Activated CD4-positive, alpha-beta T cell treated with anti-CD3 and anti-CD28 coated beads, Interleukin-10, Interleukin-2, amounts not matched to agents 100 ng/mL and 50 ng/mL, durations not matched to agents 16 hours and 8 hours (primary cell): ENCODE measurements at regions not wholly inside any gene's neighbourhood (a gene's known extent, or its start where the extent isn't known, plus 50 kb on each side); places are given as distances from the start of the nearest gene placed in this dataset.

Source experiments
- DNase-seq: peaks from one replicate; pipeline ENCODE4 v3.0.0-alpha.2; 2020

GRCh38 chr15:46120713-46121112 lies 485.9 kb downstream of the SQOR start:
- no peak for DNase-seq

GRCh38 chr15:46121441-46121840 lies 486.6 kb downstream of the SQOR start:
- DNase-seq = no peak

DNA sequence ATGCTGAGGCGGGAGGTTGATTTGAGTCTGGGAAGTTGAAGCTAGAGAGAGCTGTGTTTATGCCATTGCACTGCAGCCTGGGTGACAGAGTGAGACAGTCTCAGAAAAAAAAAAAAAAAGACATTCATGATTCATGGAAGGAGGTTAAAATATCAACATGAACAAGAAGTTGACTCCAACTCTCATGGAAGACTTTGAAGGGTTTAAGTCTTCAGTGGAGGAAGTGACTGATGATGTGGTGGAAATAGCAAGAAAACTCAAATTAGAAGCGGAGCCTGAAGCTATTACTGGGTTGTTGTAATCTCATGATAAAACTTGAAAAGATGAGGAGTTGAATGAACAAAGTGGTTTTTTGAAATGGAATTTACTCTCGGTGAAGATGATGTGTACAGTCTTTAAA lies 491.8 kb downstream of the SQOR start:
- no peak for DNase-seq

DNA sequence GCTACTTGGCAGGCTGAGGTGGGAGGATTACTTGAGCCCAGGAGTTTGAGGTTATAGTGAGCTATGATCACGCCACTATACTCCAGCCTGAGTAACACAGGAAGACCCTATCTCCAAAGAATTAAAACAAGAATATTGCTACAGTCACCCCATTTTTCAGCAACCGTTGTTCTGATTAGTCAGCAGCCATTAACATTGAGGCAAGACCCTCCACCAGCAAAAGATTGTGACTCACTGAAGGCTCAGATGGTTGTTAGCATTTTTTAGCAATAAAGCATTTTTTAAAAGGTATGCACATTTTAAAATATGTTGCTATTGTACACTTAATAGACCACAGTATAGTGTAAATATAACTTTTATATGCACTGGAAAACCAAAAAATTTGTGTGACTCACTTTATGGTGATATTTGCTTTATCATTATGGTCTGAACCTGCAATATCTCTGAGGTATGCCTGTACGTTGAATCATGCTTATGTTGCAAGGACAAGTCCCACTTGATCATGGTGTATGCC lies 492.6 kb downstream of the SQOR start:
- DNase-seq = no peak

DNA sequence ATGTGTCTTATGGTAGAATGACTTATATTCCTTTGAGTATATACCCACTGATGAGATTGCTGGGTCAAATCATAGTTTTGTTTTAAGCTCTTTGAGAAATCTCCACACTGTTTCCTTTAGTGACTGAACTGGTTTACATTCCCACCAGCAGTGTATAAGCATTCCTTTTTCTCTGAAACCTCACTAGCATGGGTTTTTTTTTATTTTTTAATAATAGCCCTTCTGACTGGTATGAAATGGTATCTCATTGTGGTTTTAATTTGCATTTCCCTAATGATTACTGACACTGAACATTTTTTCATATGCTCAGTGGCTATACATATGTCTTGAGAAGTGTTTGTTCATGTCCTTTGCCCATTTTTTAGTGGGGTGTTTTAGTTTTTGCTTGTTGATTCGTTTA lies 494.3 kb downstream of the SQOR start:
- DNase-seq = no peak

GRCh38 chr15:46131876-46132275 lies 497.0 kb downstream of the SQOR start:
- DNase-seq = no peak

DNA sequence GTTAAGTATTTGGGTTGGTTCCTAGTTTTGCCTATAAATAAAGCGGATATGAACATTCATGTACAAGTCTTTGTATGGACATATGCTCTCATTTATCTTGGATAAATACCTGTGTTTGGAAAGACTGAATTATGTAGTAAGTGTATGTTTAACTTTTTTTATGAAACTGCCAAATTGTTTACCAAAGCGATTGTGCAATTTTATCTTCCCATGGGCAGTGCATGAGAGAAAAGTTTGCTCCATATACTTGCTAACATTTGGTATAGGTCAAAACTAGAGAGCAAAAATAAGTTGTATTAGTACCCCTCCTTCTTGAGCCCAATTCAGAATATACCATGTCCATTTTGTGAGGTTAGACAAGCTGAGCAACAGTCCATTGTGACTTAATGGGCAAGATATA lies 502.6 kb downstream of the SQOR start:
- DNase-seq = no peak

GRCh38 chr15:46146002-46146401 lies 511.2 kb downstream of the SQOR start:
- no peak for DNase-seq

GRCh38 chr15:46146915-46147314 lies 512.1 kb downstream of the SQOR start:
- DNase-seq = no peak

- DNase-seq = no peak
These were observed 517.0 kb downstream of the SQOR start for GRCh38 chr15:46151786-46152185.

DNA sequence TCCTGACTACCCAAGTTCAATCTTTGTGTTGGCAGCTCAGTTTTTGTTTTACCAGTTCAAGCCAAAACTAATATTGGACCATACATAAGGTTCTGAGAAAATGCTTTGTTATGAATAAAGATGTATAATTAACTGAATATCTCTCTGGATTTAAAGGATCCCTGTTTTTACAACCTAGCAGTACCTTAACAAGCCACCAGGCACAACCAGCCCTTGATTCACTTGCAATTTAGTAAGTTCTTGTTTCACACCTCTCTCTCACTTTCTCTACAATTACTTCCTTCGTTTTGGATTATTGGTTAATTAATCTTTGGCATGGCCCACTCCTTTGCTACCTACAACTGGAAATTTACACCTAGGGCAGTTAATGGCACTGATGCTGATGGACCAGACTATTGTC lies 531.9 kb downstream of the SQOR start:
- DNase-seq = no peak

GRCh38 chr15:46170326-46170725 lies 535.5 kb downstream of the SQOR start:
- no peak for DNase-seq

- DNase-seq = no peak
These were observed 539.3 kb downstream of the SQOR start for GRCh38 chr15:46174122-46174521.

GRCh38 chr15:46177219-46177618 lies 542.4 kb downstream of the SQOR start:
- no peak for DNase-seq

- DNase-seq = no peak
These were observed 543.3 kb downstream of the SQOR start for GRCh38 chr15:46178138-46178537.

DNA sequence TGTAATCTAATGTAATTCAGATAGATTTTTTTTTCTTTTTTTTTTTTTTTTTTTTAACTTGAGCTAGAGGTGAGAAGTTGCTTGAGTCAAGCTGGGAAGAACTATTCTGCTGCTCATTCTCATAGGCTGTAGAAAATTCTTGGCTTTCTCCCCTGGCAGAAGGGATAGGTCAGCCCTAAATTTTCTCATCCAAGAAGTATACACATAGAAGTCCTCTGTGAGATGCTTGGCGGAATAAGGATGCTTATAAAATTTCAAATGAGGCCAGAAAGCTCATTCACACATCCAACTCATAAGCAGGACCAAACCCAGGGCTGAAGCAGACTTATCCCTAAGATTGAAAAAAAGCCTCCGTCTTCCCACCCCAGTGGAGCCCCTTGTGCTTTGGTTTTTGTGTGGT lies 572.5 kb downstream of the SQOR start:
- no peak for DNase-seq

- no peak for DNase-seq
These were observed 578.7 kb downstream of the SQOR start for GRCh38 chr15:46213551-46213950.

DNA sequence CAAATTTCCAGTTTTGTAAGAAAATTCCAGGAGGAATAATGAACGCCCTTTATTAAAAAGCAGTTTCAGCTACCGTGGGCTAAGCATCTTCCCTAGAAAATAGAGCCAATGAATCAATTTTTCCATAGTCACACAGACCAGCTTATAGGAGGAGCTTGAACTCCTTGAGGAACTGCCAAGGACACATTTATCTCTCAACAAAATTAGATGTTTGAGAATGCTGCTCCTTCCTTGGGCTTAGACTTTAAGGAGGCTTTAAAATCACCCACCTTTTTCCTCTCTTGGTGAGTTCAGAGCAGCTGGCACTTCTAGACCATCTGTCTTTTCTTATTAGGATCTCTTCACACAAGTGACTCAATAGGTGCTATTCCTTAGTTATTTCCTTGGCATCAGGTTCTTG lies 588.0 kb downstream of the SQOR start:
- DNase-seq = no peak

DNA sequence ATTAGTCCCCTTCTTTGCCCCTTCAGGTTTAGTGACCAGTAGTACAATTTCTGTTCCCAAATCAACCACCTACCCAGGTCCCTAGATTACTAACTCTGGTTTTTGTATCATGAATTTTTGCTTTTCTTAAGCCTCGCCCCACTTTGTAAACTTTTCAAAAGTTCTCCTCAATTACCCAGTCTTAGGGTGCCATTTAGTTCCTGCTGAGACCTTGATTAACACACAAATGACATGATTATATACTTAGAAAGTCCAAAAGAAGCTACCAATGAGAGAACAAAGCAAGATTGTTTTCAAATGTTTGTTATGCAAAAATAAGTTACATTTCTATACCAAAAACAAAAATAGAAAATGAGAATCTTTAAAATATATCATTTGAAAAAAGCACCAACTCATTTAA lies 594.4 kb downstream of the SQOR start:
- DNase-seq = no peak

DNA sequence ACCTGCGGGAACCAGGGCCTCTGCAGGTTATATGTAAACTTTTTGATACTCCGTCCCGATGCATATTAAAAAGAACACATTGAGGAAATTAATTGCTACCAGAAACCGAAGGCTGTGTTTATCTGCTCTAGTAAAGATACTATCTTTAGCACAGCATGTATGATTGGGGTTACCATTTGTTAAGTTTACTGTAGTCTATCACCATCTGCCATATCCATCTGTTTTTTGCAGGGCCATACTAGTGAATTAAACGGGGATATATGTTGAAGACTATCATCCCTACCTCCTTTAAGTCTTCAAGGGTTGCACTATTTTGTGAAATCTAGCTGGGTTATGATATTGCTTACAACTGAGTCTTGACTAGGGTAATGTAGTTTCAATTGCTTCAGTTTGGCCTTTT lies 597.0 kb downstream of the SQOR start:
- DNase-seq = no peak

DNA sequence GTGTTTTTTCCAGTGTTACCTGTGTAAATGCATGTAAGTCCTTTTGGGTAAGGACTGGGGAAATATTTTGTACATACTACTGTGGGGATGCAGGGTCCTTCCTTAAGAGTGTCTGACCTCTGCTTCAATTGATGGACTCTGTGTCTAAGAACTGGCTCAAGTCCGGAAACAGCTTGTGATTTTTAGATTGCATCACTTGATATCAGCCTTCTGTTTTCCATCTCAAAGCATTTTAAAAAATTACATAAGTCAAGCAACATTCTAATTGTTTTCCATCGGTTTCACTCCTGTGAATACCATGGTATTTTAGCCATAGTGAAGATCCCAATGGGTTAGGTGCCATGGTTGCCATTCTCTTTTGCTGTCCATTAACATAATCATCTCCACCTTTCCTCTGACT lies 597.6 kb downstream of the SQOR start:
- no peak for DNase-seq

GRCh38 chr15:46242935-46243334 lies 608.1 kb downstream of the SQOR start:
- no peak for DNase-seq

- no peak for DNase-seq
These were observed 617.1 kb downstream of the SQOR start for GRCh38 chr15:46251903-46252302.

GRCh38 chr15:46258056-46258455 lies 623.2 kb downstream of the SQOR start:
- no peak for DNase-seq

DNA sequence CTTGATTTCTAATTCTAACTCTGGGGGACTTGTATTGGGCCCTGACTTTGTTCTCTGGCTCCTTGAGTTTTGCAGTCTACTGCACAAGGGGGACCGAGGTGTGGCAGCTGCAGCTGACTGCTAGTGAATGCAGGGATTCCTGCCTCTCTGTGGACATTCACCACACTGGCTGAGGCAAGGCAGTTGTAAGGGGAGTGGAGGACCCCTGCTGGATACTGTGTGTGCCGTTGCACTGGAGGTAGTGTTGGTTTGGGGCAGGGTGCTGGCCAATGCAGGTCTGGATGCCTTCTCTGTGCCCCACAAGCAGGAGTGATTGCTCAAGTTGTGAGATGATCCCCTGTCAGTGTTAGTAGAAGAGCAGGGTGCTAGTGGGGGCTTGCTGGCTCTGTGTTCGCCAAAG lies 626.1 kb downstream of the SQOR start:
- DNase-seq = no peak
